NT2/D1 (cell line): ENCODE measurements at regions not wholly inside any gene's neighbourhood (a gene's known extent, or its start where the extent isn't known, plus 50 kb on each side); places are given as distances from the start of the nearest gene placed in this dataset.

ENCODE experiments used
- SUZ12 ChIP-seq: IDR thresholded peaks from 2 replicates; pipeline ENCODE4 v1.6.1; 2011; ENCODE audit not compliant: insufficient read length, insufficient read depth; ENCODE audit errors: extremely low read depth
- YY1 ChIP-seq: IDR thresholded peaks from 2 replicates; pipeline ENCODE4 v1.6.1; 2011; ENCODE audit not compliant: insufficient read length, insufficient read depth
- ZNF274 ChIP-seq: IDR thresholded peaks from 2 replicates; pipeline ENCODE4 v1.6.1; 2011; ENCODE audit warnings: mild to moderate bottlenecking, low read depth, low read length

DNA sequence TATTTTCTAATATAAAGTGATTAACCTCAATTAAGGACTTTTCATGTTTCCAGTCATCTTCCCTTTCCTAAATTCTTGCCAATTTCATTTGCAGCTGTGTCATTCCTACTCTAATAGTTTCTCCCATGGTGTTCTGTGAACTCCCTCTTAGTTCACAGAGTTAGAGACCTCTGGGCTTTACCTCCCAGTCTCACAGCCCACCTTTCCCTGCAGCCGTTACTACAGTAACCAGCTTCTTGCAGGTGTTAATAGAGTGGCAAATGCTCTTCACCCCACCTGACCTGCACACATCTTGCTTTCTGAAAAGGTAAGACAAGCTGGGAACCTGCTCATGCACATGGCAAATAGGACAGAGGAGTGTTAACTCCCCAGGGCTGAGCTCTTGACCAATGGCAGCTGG is 250.1 kb downstream of the FBXO15 start:
- no peak for TF ChIP-seq YY1
- TF ChIP-seq ZNF274 = no peak
- no peak for TF ChIP-seq SUZ12
